ENCODE measurements at regions not wholly inside any gene's neighbourhood (a gene's known extent, or its start where the extent isn't known, plus 50 kb on each side); places are given as distances from the start of the nearest gene placed in this dataset.

GRCh38 chr10:10039595-10039994 lies 978.1 kb upstream of the CELF2 start:
- TF ChIP-seq CTCF (IDR thresholded peaks at IDR 0.05; ENCODE audit: low read length): no peak
- no peak for TF ChIP-seq EZH2 (IDR thresholded peaks at IDR 0.05; ENCODE audit: borderline replicate concordance, low read length)
- no peak overlapping the region for H2AFZ ChIP-seq (ENCODE audit: low read length)

GRCh38 chr10:10043083-10043482 lies 974.6 kb upstream of the CELF2 start:
- Histone ChIP-seq H3K9ac (ENCODE audit: low read length) (no peak overlapping the region), H4K20me1 (ENCODE audit: insufficient read depth, low read length) (no peaks in the 10 kb centered on the region), H3K4me1 (ENCODE audit: insufficient read depth, low read length, severe bottlenecking) (no peaks in the 10 kb centered on the region), H3K79me2 (ENCODE audit: insufficient read depth, low read length) (no peaks in the 10 kb centered on the region), H3K27ac (ENCODE audit: low read depth, low read length, poor library complexity, severe bottlenecking) (no peak overlapping the region), H3K27me3 (ENCODE audit: insufficient read depth, low read length) (no peaks in the 10 kb centered on the region), H3K9me2 (ENCODE audit: low read depth, low read length) (no peaks in the 10 kb centered on the region), H2AFZ (ENCODE audit: low read length) (no peak overlapping the region), H3F3A (ENCODE audit: insufficient read depth, low read length) (no peaks in the 10 kb centered on the region), H3K4me2 (ENCODE audit: low read length) (no peak overlapping the region), H3K36me3 (ENCODE audit: insufficient read depth, low read length) (no peaks in the 10 kb centered on the region), H3K9me3 (ENCODE audit: low read length) (no peaks in the 10 kb centered on the region), H3K4me3 (ENCODE audit: low read depth, low read length, poor library complexity, severe bottlenecking) (no peak overlapping the region)
- TF ChIP-seq CTCF (IDR thresholded peaks at IDR 0.05; ENCODE audit: low read length): no peak
- no peak for TF ChIP-seq EZH2 (IDR thresholded peaks at IDR 0.05; ENCODE audit: borderline replicate concordance, low read length)

More at GRCh38 chr10:10039595-10039994, 978.1 kb upstream of the CELF2 start:
- Histone ChIP-seq H3K27ac (ENCODE audit: low read depth, low read length, poor library complexity, severe bottlenecking) (no peak overlapping the region), H3K4me2 (ENCODE audit: low read length) (no peak overlapping the region), H3K9me3 (ENCODE audit: low read length) (no peaks in the 10 kb centered on the region), H3K9me2 (ENCODE audit: low read depth, low read length) (no peaks in the 10 kb centered on the region), H3K36me3 (ENCODE audit: insufficient read depth, low read length) (no peaks in the 10 kb centered on the region), H4K20me1 (ENCODE audit: insufficient read depth, low read length) (no peaks in the 10 kb centered on the region), H3K4me3 (ENCODE audit: low read depth, low read length, poor library complexity, severe bottlenecking) (no peak overlapping the region), H3K27me3 (ENCODE audit: insufficient read depth, low read length) (no peaks in the 10 kb centered on the region), H3K79me2 (ENCODE audit: insufficient read depth, low read length) (no peaks in the 10 kb centered on the region), H3K9ac (ENCODE audit: low read length) (no peak overlapping the region), H3K4me1 (ENCODE audit: insufficient read depth, low read length, severe bottlenecking) (no peaks in the 10 kb centered on the region), H3F3A (ENCODE audit: insufficient read depth, low read length) (no peaks in the 10 kb centered on the region)

GRCh38 chr10:10044922-10045764 lies 972.5 kb upstream of the CELF2 start:
- no peak overlapping the region for H2AFZ ChIP-seq (ENCODE audit: low read length)
- H4K20me1 ChIP-seq (ENCODE audit: insufficient read depth, low read length): no peaks in the 10 kb centered on the region
- no peaks in the 10 kb centered on the region for H3K4me1 ChIP-seq (ENCODE audit: insufficient read depth, low read length, severe bottlenecking)
- H3K9ac ChIP-seq (ENCODE audit: low read length): no peak overlapping the region
- H3K9me3 ChIP-seq (ENCODE audit: low read length): no peaks in the 10 kb centered on the region
- no peaks in the 10 kb centered on the region for H3K27me3 ChIP-seq (ENCODE audit: insufficient read depth, low read length)
- no peak overlapping the region for H3K27ac ChIP-seq (ENCODE audit: low read depth, low read length, poor library complexity, severe bottlenecking)
- H3K79me2 ChIP-seq (ENCODE audit: insufficient read depth, low read length): no peaks in the 10 kb centered on the region
- H3K9me2 ChIP-seq (ENCODE audit: low read depth, low read length): no peaks in the 10 kb centered on the region
- H3K36me3 ChIP-seq (ENCODE audit: insufficient read depth, low read length): no peaks in the 10 kb centered on the region
- TF ChIP-seq EZH2 (IDR thresholded peaks at IDR 0.05; ENCODE audit: borderline replicate concordance, low read length) (no peak), CTCF (IDR thresholded peaks at IDR 0.05; ENCODE audit: low read length) (no peak)
- H3K4me3 ChIP-seq (ENCODE audit: low read depth, low read length, poor library complexity, severe bottlenecking): no peak overlapping the region
- no peak overlapping the region for H3K4me2 ChIP-seq (ENCODE audit: low read length)
- no peaks in the 10 kb centered on the region for H3F3A ChIP-seq (ENCODE audit: insufficient read depth, low read length)
